ENCODE measurements at regions not wholly inside any gene's neighbourhood (a gene's known extent, or its start where the extent isn't known, plus 50 kb on each side); places are given as distances from the start of the nearest gene placed in this dataset.
"Not testable (repeated sequence)": the region's sequence is repeated elsewhere in the genome, so short reads cannot be mapped to it uniquely, and the experiment has no call there.

DNA sequence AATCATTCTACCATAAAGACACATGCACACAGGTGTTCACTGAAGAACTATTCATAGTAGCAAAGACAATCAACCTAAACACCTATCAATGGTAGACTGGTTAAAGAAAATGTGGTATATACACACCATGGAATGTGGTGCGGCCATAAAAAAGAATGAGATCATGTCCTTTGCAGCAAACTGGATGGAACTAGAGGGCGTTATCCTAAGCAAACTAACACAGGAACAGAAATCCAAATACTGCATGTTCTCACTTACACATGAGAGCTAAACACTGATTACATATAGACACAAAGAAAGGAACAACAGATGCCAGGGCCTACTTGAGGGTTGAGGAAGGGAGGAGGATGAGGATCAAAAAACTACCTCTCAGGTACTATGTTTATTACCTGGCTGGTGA lies 103.8 kb downstream of the DRD1 start:
- Mint-ChIP-seq H3K27me3 (peaks cover 6% of the 10 kb centered on the region), H3K4me3 (no peak overlapping the region), H3K27ac (no peak overlapping the region), H3K9me3 (no peaks in the 10 kb centered on the region), H3K4me1 (ENCODE audit: low read depth) (no peaks in the 10 kb centered on the region), H3K36me3 (no peaks in the 10 kb centered on the region)
- no peak for DNase-seq
- CTCF ChIA-PET = no interaction called here
- intact Hi-C loops (cut with micrococcal nuclease) = no loop called here
- POLR2A ChIA-PET = no interaction called here

DNA sequence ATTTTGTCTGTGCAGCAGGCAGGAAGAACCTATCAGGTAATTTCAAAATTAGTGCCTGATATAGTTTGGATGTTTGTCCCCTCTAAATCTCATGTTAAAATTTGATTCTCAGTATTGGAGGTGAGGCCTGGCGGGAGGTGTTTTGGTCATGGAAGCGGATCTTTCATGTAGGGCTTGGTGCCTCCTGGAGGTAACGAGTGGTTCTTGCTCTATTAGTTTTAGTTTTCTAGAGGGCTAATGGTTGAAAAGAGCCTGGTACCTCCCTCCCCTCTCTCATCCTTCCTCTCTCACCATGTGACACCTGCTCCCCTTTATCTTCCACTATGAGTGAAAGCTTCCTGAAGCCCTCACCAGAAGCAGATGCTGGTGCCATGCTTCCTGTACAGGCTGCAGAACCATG lies 106.3 kb downstream of the DRD1 start:
- DNase-seq = no peak
- POLR2A ChIA-PET = no interaction called here
- CTCF ChIA-PET = interaction anchor here (1.7 kb wide), 1 partner anchor 106 kb away, joined by 6 read pairs; the partner anchor contains the start of gene DRD1
- H3K27me3 Mint-ChIP-seq = peaks cover 6% of the 10 kb centered on the region
- H3K4me3 Mint-ChIP-seq = no peak overlapping the region
- no peaks in the 10 kb centered on the region for H3K36me3 Mint-ChIP-seq
- no peaks in the 10 kb centered on the region for H3K9me3 Mint-ChIP-seq
- no peak overlapping the region for H3K27ac Mint-ChIP-seq
- no peaks in the 10 kb centered on the region for H3K4me1 Mint-ChIP-seq (ENCODE audit: low read depth)
- intact Hi-C loops (cut with micrococcal nuclease) = no loop called here

DNA sequence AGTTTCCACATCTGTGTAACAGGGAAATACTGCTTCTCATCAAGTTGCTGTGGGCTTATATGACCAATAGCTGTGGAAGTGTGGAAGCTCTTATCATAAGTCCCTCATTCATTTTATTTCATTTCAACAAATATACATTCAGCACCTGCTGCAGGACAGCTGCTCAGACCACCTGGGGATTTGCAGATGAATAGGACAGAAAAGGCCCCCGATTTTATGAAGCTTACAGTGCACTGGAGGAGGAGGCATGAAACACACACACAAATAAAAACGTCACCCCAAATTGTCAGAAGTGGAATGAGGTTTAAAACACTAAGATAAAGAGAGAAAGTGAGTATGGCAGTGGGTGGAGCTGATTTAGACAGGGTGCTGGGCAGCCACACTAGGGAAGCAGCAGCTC lies 107.2 kb downstream of the DRD1 start:
- Mint-ChIP-seq H3K27ac (no peak overlapping the region), H3K4me3 (no peak overlapping the region), H3K9me3 (no peaks in the 10 kb centered on the region), H3K36me3 (no peaks in the 10 kb centered on the region), H3K4me1 (ENCODE audit: low read depth) (no peaks in the 10 kb centered on the region), H3K27me3 (peaks cover 5% of the 10 kb centered on the region)
- intact Hi-C loops (cut with micrococcal nuclease) = no loop called here
- POLR2A ChIA-PET = no interaction called here
- no peak for DNase-seq
- CTCF ChIA-PET = interaction anchor here (1.6 to 1.7 kb wide), 2 partner anchors 107 to 128 kb away, joined by 4 to 6 read pairs; partner anchors contain the start of gene DRD1

DNA sequence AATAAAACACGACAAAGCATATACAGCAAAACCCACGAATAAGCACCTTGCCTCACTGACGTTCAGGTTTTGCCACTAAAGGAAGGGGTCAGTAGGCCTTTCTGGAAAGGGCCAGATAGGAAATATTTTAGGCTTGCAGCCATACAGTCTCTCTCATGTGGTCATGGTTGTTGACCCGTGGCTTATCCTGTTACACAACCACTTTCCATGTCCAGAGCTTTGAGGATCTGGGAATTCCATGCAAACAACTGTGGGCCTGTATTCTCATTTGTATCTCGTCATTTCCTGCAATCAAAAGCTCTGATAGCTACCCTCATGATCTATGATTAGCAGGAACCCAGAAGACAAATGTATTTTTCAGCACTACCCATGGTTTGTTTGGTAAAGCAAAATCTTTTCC lies 108.3 kb downstream of the DRD1 start:
- DNase-seq = no peak
- Mint-ChIP-seq H3K27me3 (peaks cover 2% of the 10 kb centered on the region), H3K4me1 (ENCODE audit: low read depth) (no peaks in the 10 kb centered on the region), H3K36me3 (no peaks in the 10 kb centered on the region), H3K4me3 (no peak overlapping the region), H3K9me3 (no peaks in the 10 kb centered on the region), H3K27ac (no peak overlapping the region)
- intact Hi-C loops (cut with micrococcal nuclease) = no loop called here
- POLR2A ChIA-PET = no interaction called here
- CTCF ChIA-PET = interaction anchor here (1.6 kb wide), 1 partner anchor 129 kb away, joined by 4 read pairs; no protein-coding TSS in a partner anchor

DNA sequence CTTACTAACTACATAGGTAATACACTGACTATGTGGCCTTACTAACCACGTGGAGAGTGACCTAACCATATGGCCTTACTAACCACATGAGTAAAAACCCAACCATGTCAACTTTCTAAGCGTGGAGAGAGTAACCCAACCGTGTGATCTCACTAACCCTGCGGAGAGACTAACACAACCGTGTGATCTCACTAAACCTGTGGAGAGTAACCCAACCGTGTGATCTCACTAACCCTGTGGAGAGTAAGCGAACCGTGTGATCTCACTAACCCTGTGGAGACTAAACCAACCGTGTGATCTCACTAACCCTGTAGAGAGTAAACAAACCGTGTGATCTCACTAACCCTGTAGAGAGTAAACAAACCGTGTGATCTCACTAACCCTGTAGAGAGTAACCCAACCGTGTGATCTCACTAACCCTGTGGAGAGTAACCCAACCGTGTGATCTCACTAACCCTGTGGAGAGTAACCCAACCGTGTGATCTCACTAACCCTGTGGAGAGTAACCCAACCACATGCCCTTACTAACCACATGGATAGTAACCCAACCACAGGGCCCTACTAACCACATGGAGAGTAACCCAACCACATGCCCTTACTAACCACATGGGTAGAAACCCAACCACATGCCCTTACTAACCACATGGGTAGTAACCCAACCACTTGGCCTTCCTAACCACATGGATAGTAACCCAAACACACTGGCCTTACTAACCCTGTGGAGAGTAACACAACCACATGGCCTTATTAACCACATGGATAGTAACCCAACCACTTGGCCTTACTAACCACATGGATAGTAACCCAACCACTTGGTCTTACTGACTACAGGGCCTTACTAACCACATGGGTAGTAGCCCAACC lies 112.6 kb downstream of the DRD1 start:
- intact Hi-C loops (cut with micrococcal nuclease) = not testable (repeated sequence)

DNA sequence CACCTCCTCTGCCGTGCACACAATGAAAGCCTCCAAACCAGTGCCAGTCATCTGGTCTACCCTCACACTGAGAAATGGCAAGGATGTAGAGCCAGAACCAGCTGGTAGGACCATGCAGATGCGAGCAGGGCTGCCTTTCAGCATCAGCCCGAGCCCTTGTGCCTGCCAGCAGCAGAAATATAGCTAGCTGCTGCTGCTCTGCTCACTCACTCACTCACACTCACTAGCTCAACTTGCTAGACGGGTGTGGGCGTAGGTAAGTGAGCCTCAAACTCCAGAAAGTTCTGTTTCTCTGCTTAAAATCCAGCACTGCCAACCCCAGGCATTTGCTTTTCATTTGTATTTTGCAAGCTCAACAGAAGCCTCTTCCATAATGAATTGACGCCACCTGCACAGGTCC lies 114.0 kb downstream of the DRD1 start:
- H3K36me3 Mint-ChIP-seq = no peaks in the 10 kb centered on the region
- POLR2A ChIA-PET = no interaction called here
- no peak overlapping the region for H3K27ac Mint-ChIP-seq
- H3K9me3 Mint-ChIP-seq = no peaks in the 10 kb centered on the region
- intact Hi-C loops (cut with micrococcal nuclease) = no loop called here
- no peak overlapping the region for H3K4me3 Mint-ChIP-seq
- no peak for DNase-seq
- H3K27me3 Mint-ChIP-seq = no peaks in the 10 kb centered on the region
- no peaks in the 10 kb centered on the region for H3K4me1 Mint-ChIP-seq (ENCODE audit: low read depth)
- CTCF ChIA-PET = no interaction called here

More for the DNA sequence above, 112.6 kb downstream of the DRD1 start:
- H3K27ac Mint-ChIP-seq; H3K36me3 Mint-ChIP-seq; CTCF ChIA-PET; H3K9me3 Mint-ChIP-seq; DNase-seq; POLR2A ChIA-PET; H3K4me3 Mint-ChIP-seq; H3K4me1 Mint-ChIP-seq (ENCODE audit: low read depth); H3K27me3 Mint-ChIP-seq: not testable (repeated sequence)

DNA sequence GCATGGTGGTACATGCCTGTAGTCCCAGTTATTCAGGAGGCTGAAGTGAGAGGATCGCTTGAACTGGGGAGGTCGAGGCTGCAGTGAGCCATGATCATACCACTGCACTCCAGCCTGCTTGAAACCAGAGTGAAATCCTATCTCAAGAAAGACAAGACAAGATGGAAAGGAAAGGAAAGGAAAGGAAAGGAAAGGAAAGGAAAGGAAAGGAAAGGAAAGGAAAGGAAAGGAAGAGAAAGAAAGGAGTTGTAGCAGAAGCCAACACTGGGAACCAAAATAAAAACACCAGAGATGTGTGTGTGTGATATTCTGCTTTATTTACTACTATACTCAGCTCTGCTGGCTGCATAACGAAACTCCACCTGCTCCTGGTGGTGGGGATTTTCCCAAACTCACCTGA lies 115.3 kb downstream of the DRD1 start:
- POLR2A ChIA-PET = no interaction called here
- CTCF ChIA-PET = no interaction called here
- Mint-ChIP-seq H3K4me1 (ENCODE audit: low read depth) (no peaks in the 10 kb centered on the region), H3K4me3 (no peak overlapping the region), H3K27ac (no peak overlapping the region), H3K27me3 (no peaks in the 10 kb centered on the region), H3K36me3 (no peaks in the 10 kb centered on the region), H3K9me3 (no peaks in the 10 kb centered on the region)
- intact Hi-C loops (cut with micrococcal nuclease) = no loop called here
- no peak for DNase-seq

DNA sequence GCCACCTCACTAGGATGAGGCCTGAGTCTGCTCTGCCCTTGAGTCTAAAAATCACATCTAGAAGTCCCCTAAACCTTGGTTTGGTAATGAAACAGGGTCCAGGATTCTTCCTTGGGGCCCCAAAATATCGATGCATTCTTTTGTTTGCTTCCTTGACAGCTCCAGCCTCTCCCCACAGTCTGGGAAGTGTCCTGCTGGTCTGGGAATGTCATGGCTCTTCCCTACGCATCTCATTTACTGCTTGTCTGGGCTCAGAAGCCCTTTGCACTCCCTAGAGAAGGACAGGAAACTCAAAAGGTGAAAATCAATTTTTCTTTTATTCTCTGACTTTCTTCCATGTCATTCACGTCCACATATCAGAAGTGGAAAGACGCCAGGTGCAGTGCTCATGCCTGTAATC lies 115.8 kb downstream of the DRD1 start:
- no peaks in the 10 kb centered on the region for H3K4me1 Mint-ChIP-seq (ENCODE audit: low read depth)
- no peak overlapping the region for H3K27ac Mint-ChIP-seq
- no peaks in the 10 kb centered on the region for H3K36me3 Mint-ChIP-seq
- no peaks in the 10 kb centered on the region for H3K9me3 Mint-ChIP-seq
- intact Hi-C loops (cut with micrococcal nuclease) = no loop called here
- CTCF ChIA-PET = no interaction called here
- H3K27me3 Mint-ChIP-seq = peaks cover under 1% of the 10 kb centered on the region
- POLR2A ChIA-PET = no interaction called here
- H3K4me3 Mint-ChIP-seq = no peak overlapping the region
- DNase-seq = no peak

DNA sequence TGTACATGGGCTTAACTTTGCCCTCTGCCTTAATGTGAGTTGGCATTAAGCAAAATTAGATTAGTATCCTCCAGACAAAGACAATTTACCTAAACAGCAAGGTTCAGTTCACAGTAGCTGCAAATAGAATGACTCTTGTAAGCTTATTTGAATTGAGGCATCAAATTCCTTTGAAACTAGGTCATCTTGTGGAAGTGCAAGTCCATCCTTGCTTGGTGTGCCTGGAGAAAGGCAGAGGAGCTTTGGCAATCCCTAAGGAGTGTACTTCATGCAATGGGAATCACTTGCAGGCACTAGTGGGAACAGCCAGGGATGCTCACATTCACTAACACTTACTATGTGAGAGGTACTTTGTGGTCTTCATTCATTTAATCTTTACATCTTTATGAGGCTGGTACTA lies 118.3 kb downstream of the DRD1 start:
- Mint-ChIP-seq H3K36me3 (no peaks in the 10 kb centered on the region), H3K4me3 (no peak overlapping the region), H3K4me1 (ENCODE audit: low read depth) (no peaks in the 10 kb centered on the region), H3K27me3 (peaks cover 6% of the 10 kb centered on the region), H3K27ac (no peak overlapping the region), H3K9me3 (no peaks in the 10 kb centered on the region)
- intact Hi-C loops (cut with micrococcal nuclease) = no loop called here
- ChIA-PET POLR2A (no interaction called here), CTCF (no interaction called here)
- DNase-seq = no peak

DNA sequence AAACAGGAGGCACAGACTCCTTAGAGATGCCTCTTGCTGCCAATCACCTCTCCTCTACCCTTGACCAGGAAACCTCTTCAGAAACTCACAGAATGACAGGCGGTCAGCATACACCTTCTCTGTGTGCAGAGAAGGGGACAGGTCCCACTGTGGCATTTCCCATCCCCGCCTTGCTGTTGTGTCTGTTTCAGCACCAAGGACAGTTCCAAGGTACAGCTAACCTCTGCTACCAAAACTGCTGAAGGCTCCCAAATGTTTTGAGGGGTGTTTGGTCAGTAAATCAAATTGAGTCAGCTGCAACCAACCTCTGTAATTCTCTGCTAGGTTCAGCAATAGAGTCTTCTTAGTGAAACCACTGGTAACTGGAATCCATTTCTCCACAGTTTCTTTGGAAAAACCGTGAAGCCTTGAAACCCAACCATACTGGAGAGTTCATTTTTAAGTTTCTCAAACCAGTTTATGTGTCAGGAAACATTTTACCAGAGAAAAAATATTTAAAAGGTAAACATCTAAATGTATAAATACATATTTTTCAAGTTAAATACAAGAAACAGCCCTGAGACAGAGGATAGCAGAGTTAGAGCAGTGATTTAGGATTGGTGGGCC lies 122.0 kb downstream of the DRD1 start:
- no peak overlapping the region for H3K27ac Mint-ChIP-seq
- H3K9me3 Mint-ChIP-seq = no peaks in the 10 kb centered on the region
- H3K36me3 Mint-ChIP-seq = no peaks in the 10 kb centered on the region
- POLR2A ChIA-PET = interaction anchor here (0.7 kb wide), 1 partner anchor 76 kb away, joined by 3 read pairs; no protein-coding TSS in a partner anchor
- H3K4me3 Mint-ChIP-seq = no peak overlapping the region
- H3K27me3 Mint-ChIP-seq = peaks cover 7% of the 10 kb centered on the region
- H3K4me1 Mint-ChIP-seq (ENCODE audit: low read depth) = no peaks in the 10 kb centered on the region
- intact Hi-C loops (cut with micrococcal nuclease) = no loop called here
- CTCF ChIA-PET = no interaction called here
- DNase-seq = peak; percentile 21

DNA sequence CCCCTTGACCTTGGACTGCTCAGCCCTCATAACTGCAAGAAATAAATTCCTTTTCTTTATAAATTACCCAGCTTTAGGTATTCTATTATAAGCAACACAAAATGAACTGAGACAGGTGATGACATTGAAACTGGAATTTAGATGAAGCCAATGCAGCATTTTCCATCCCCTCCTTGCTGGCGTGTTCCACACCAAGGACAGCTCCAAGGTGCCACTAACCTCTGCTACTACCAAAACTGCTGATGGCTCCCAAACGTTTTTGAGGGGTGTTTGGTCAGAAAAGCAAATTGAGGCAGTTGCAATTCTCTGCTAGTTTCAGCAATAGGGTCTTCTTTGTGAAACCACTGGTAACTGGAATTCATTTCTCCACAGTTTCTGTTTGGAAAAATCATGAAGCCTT lies 124.8 kb downstream of the DRD1 start:
- H3K4me3 Mint-ChIP-seq = no peak overlapping the region
- H3K36me3 Mint-ChIP-seq = no peaks in the 10 kb centered on the region
- no peaks in the 10 kb centered on the region for H3K9me3 Mint-ChIP-seq
- no peaks in the 10 kb centered on the region for H3K4me1 Mint-ChIP-seq (ENCODE audit: low read depth)
- no peak for DNase-seq
- CTCF ChIA-PET = no interaction called here
- peaks cover 12% of the 10 kb centered on the region for H3K27me3 Mint-ChIP-seq
- no peak overlapping the region for H3K27ac Mint-ChIP-seq
- intact Hi-C loops (cut with micrococcal nuclease) = no loop called here
- POLR2A ChIA-PET = no interaction called here

DNA sequence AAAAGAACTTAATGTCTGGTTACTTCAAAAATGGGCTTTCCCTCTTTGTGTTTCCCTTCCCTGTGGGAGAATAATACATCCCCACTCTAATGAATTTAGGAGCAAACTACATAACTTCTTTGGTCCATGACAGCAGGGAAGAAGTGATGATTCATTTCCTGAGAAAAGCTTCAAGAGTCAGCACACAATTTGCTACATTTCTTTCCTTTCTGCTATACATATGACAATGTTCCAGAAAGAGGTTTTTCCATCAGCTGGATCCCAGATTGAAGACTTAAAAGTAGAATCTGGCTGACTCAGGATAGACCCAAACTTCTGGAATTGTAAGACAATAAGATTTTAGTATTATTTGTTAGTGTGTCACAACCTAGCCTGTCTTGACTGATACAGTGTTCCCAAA lies 126.1 kb downstream of the DRD1 start:
- intact Hi-C loops (cut with micrococcal nuclease) = no loop called here
- H3K4me1 Mint-ChIP-seq (ENCODE audit: low read depth) = no peaks in the 10 kb centered on the region
- H3K9me3 Mint-ChIP-seq = no peaks in the 10 kb centered on the region
- H3K4me3 Mint-ChIP-seq = no peak overlapping the region
- H3K27me3 Mint-ChIP-seq = peaks cover 10% of the 10 kb centered on the region
- H3K36me3 Mint-ChIP-seq = no peaks in the 10 kb centered on the region
- no peak overlapping the region for H3K27ac Mint-ChIP-seq
- DNase-seq = no peak
- ChIA-PET CTCF (no interaction called here), POLR2A (no interaction called here)

DNA sequence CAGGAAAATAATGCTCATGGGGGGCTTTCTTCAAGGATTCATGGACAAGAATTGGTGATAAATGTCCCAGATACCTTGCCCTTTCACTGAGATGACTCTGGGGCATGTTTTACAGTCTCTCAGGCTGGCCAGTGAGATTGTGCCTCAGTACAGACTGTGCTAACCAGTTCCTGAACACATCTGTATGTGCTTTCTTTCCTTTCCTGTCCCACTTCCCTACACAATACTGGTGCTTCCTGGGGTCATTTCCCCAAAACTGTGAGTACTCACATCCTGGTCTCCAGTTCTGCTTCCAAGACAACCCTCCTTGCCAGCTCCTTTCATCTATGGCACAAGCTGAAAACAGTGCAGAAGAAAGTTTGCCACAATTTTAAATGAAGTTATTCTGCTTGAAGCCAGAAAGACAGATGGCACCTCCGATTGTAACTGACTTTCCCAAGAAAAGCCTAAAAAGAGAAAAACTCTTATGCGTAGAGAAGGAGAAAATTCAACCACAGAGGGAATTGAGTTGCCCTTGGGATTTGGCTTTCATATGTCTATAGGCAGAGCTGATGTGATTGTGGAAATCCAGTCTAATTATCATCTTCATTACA lies 134.7 kb downstream of the DRD1 start:
- DNase-seq = no peak
- ChIA-PET CTCF (no interaction called here), POLR2A (no interaction called here)
- Mint-ChIP-seq H3K9me3 (peaks cover 12% of the 10 kb centered on the region), H3K4me1 (ENCODE audit: low read depth) (no peaks in the 10 kb centered on the region), H3K4me3 (no peak overlapping the region), H3K27me3 (peaks cover 6% of the 10 kb centered on the region), H3K36me3 (no peaks in the 10 kb centered on the region), H3K27ac (no peak overlapping the region)
- intact Hi-C loops (cut with micrococcal nuclease) = no loop called here

Data from activated CD4-positive, alpha-beta memory T cell treated with anti-CD3 and anti-CD28 coated beads for 36 hours (primary cell).